ENCODE measurements at regions not wholly inside any gene's neighbourhood (a gene's known extent, or its start where the extent isn't known, plus 50 kb on each side); places are given as distances from the start of the nearest gene placed in this dataset.
"Not testable (repeated sequence)": the region's sequence is repeated elsewhere in the genome, so short reads cannot be mapped to it uniquely, and the experiment has no call there.

DNA sequence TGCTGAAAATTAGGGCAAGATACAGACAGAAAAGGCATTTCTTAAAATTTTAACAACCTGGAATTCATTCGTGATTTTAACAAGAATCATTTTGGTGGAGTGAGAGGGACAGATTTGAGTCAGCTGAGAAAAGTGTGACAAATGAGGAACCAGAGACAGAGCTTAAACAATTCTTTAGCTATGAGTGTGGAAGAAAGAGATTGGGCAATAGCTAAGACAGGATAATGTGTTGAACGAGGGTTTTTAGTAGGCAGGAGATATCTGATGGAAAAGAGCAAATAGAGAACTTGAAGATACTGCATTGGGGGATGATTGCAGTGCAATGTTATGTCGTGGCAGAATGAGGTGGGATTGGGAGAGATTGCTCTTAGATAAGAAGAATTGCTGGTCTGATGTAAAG, 164.2 kb upstream of the SPRY1 start:
- no peak for DNase-seq

DNA sequence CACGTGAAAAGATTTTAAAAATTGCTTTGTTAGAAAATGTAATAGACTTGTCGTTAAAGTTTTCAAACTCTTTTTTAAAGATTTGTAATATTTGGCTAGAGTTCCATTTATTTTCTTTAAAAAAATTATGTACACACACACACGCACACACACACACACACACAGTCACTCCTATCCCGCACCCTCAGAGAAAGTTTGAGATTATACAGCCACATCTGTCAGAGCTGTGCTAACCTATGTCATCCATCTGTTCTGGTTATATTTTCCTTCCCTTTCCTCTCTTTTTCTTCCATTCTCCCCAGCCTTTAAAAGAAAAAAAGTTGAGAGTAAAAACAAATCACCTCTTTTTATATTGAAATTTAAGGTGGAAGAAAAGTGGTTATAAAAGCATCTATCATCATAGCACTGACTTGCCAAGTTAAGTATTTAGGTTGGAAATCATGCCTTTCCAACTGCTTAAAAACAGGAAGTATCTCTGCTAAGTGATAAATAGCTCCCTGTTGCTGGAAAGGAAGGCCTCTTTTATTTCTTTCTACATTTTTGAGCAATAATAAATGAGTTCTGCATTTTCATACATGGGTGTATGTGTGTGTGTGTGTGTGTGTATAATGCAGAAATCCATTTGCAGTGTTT, 163.3 kb upstream of the SPRY1 start:
- no peak for DNase-seq

DNA sequence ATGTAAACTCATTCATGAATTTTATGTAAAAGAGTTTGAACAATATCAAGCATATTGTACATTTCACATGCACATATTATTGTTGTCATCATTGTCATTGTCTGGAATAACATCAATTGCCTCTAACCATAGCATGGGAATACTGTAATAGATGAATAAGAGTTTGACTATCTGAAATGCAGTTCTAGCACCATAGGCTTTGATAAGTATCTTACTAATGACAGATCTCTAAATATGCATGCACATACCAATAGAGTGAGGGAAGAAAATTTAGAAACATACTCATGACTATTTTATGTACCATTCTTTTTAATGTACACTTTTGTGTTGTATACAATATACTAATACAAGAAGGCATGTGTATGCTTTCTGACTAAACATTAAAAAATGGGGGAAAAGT, 161.6 kb upstream of the SPRY1 start:
- no peak for DNase-seq

DNA sequence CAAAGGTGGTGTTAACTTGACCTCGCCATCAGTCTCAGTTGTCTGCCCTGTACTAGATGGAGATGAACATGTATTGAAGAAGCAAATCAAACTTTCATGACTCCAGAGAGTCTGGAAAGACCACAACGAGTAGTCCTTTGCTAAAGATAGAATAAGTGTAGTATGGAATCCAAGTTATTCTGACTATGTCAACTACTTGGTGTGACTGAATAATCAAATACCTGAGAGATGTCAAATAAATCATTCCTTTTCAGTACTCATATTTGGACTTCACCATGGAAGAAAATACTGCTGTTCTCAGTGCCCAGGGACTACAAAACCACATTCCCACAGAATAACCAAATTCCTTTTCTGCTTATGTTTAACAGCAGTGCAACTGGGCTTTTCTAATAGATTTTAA, 161.2 kb upstream of the SPRY1 start:
- DNase-seq = no peak

DNA sequence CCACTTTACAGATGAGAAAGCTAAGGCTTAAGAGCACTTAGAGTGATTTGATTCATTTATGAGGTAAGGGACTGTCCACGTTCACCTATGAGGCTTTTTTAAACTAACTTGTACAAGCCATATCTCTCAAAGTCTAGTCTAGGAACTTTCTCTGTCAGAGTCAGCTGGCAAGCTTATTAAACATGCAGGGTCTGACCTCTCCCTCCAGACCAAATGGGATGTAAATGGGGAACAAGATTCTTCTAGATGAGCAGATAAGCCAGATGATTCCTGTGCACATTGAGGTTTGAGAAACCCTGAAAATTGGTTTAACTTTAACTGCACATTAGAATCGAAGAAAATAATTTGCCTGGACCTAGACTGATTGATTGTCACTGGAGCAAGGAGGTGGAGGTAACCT, 160.0 kb upstream of the SPRY1 start:
- no peak for DNase-seq

DNA sequence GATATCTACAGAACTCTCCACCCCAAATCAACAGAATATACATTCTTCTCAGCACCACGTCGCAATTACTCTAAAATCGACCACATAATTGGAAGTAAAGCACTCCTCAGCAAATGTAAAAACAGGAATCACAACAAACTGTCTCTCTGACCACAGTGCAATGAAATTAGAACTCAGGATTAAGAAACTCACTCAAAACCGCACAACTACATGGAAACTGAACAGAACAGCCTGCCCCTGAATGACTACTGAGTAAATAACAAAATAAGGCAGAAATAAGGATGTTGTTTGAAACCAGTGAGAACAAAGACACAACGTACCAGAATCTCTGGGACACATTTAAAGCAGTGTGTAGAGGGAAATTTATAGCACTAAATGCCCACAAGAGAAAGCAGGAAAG, 156.3 kb upstream of the SPRY1 start:
- not testable (repeated sequence) for DNase-seq

DNA sequence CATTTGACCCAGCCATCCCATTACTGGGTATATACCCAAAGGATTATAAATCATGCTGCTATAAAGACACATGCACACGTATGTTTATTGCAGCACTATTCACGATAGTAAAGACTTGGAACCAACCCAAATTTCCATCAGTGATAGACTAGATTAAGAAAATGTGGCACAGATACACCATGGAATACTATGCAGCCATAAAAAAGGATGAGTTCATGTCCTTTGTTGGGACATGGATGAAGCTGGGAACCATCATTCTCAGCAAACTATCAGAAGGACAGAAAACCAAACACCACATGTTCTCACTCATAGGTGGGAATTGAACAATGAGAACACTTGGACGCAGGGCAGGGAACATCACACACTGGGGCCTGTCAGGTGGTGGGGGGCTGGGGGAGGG, 153.4 kb upstream of the SPRY1 start:
- not testable (repeated sequence) for DNase-seq

DNA sequence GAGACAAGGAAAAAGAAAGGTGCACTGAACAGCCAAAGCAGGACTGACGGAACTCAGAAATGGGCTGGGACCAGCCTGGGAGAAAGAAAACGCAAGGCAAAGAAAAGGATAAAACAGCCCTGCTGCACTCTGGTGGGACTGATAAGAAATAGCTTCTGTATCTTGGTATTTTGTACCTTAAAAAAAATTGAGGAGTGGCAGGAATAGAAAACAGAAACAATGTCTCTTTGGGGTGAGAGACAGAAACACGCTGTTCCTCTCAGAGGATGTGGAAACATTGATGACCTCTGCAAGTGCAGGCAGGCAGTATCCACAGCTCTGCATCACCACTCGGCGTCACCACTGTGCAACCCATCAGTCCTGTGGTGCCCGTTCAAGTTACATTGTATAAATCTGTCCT, 152.5 kb upstream of the SPRY1 start:
- DNase-seq = peak; percentile 8

DNA sequence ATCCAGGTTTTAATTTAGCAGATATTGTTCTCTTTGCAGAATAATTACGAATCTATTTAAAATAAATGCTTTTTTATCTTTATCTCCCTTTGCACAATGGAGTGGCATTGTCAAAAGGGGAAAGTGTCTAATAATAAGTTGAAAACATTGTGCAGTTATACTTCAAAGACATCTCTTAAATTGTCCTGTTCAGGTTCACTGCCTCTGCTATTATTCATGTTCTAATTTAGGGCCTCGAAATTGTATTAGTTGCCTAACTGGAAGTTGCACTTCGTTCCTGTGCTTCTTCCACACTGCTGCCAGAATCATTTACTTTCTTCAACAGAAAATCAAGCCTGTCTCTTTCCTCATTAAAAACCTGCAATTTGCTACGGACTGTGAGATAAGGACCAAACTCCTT, 150.5 kb upstream of the SPRY1 start:
- DNase-seq = no peak

DNA sequence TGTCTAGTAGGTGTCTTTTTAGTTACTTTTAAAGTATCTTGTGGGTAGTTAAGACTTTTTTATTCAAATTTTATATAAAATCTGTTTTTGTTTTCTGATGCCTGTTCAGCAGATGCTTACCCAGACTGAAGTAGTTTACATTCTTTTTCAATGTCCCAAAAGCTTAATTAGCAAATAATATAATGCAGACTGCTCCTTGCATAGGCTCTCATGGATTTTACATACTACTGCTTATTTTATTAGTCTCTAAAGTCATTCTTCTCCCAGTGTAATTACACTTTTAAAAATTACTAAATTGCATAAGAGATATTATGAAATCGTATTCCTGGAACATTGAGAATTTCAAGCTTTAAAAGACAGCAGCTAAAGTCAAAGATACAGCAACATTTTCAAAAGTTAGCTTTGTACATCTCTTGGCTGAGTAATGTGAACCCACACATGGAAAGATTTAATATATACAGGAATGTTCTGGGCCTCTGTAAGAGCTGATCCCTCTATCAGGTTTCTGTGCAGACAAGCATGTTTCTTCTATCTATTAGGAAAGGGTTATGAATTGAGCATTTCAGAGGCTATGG, 148.4 kb upstream of the SPRY1 start:
- no peak for DNase-seq

DNA sequence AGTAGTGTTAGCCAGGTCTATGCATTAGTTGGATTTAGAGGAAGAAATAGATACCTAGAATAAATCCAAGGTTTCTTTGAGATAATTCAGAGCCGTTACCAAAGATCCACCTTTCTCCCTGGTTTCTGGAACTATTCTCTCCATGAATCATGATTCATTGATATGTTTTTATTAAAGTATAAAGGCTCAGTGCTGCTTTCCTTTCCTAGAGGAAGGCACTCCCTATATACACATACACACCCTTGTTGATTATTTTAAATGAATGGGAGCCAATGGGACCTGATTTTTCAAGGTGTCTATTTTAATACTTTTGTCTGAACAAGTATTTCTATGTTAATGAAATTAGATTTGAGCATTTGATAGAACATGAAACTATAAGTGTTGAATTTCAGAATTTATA, 146.8 kb upstream of the SPRY1 start:
- no peak for DNase-seq

DNA sequence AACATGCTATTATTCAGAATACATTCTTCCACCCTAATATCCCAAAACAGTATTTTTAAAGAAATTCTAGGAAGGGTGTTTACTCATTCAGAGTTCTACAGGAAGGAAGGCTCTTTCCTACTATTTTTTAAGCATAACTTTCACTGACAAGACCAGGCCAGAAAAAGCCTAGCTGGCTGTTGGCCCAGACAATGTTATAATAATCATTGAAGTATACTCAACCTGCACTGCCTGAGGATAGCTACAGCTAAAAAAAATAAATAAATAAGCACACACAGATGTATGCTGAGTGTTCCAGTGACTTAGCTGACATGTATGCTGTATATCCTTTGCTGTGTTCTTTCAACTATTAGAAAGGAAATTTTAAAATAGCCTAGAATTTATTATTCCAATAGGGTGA, 145.8 kb upstream of the SPRY1 start:
- DNase-seq = no peak

DNA sequence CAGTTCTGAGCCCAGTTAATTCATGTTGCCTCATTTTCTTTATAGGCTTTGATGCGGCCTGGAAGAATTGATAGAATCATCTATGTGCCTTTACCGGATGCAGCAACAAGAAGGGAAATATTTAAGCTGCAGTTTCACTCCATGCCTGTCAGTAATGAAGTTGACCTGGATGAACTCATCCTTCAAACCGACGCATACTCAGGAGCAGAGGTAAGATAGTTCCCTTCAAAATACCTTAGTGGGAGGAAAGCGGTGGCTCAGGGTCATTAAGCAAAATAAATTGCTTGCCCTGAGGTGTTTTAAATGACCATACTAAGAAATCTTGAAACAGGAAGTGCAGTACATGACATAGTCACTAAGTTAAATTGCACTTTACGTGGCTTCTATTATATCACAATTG, 140.6 kb upstream of the SPRY1 start:
- no peak for DNase-seq

DNA sequence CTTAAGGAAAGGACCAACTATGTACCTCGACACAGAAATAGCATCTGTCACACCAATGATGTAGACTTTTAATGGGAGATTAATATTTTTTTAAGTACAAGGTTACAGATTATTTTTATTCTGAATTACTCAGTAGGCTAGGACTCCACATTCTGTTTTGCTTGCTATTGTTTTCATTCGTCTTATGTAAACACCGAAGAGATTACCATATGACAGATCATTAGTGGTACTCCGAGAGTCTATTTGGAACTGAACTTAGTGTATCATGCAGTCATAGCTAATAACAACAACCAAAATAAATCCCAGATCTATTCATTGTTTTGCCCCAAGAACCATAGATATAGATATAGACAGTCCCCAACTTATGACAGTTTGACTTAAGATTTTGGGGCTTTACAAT, 139.7 kb upstream of the SPRY1 start:
- DNase-seq = no peak

DNA sequence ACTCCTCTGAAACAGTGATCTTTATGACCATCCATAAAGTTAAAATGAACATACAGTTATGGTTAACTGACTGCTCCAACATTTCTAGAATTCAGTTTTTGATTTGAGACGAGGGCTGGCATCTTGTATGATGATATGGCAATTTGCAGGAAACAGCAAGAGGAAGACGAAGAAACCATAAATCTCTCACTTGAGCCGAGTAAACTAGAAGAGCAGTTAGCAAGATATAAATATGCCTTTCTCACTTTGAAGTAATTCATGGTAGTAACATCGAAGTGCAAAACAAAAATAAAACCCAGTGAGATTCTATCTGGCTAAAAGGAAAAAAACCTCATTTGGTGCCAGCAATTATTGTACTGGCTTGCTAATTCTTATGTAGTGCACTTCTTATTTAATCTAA, 139.0 kb upstream of the SPRY1 start:
- DNase-seq = no peak

DNA sequence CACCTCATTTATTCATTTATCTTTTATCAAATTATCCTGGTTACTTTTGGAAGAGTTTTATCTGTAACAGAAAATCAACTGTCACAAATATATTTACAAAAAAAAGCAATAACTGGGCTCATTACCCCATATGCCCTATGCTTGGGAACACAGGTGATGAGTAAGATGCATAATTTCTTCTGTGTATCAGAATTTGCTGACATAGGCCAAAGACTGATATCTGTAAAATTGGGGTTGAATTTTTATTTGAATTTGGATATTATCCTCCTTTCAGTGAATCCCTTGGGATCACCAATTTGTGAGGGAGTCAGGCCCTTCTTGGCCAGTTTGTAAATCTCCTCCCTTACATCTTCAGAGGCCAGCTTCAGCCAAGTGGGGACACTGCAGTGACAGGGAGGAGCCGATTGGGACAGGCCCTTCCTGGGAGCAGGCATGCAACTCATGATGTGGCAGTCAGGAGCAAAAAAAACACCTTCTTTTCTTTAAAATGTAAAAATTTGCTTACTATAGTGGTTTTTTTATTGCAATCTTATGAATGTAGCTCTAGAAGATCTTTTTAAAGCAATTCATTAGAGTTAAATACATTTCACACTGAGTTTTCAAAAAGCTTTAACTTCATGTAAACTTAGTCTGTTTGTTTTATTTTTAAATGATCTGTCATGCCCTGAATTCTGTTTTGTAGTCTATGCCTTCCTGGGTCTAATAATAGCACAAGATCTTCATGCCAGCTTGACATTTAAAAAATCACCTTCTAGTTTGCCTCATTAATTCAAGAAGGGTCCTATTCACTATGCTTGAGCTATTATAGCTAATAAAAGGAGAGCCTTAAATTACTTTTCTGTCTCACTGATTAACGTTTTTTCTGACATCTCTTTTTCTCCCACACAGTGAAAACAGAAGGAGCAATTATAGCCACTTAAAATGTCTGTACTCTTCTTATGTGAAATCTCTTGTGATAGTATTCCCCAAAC, 136.6 kb upstream of the SPRY1 start:
- no peak for DNase-seq

DNA sequence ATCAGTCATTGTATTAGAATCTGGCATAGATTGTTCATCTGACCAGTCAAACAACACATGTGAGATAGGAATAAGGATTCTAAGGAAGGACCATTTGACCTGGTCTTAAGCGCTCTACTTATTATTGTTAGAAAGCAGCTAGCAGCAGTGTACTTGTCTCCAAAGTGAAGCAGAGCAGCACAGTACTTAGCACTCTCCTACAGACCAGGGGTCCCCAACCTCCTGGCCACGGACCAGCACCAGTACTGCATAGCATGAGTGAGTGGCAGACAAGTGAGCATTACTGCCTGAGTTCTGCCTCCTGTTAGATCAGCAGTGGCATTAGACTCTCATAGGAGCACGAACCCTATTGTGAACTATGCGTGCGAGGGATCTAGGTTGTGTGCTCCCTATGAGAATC, 135.9 kb upstream of the SPRY1 start:
- DNase-seq = no peak

DNA sequence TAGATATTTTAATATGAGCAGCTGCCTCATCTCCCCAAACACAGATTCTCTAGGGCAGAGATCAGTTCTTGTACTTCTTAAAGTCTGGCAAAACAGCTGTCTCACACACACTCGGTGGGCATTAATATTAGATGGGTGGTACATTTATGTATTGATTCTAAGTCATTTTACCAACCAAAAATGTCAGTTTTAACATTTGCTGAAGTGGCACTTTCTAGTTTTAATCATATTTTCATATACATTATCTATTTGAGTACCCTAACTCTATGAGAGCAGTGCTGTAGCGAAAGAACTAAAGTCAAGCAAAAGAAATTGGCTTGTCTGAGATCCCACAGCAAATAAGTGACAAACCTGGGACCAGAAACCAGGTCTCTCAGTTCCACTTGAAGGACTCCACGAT, 134.5 kb upstream of the SPRY1 start:
- DNase-seq = no peak

DNA sequence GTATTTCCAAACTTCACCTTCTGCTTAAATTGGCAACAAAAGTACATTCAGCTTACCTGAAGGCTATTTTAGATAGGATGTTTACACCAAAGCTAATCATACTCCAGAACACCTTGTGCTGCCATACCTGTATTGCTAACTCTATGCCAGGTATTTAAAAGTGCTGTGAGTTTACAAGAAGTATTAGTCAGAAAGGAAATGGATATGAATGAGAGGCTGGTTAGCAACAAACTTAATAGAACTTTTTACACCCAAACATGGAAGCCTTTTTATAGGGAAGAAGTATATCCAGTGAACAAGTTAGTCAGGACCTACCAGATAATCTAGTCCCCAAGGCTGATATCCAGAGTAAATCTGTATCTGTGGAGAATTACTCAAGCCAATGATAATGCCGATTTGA, 131.2 kb upstream of the SPRY1 start:
- DNase-seq = no peak

DNA sequence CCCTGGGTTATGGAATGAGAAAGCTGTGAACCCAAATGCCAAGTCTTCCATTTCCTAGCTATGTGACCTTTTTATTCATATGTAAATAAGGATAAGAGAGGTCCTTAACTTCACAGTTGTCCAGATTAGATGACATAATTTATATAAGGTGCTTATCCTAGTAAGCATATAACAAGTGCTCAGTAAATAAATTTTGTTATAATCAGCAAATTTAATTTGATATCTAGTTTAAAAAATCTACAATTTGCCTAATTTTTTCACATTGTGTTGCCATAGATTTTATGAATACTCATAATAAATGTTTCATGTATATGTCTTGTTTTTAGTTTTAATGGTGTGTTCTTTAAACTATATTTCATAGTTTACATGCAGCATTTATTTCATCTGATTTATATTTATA, 130.4 kb upstream of the SPRY1 start:
- DNase-seq = no peak

DNA sequence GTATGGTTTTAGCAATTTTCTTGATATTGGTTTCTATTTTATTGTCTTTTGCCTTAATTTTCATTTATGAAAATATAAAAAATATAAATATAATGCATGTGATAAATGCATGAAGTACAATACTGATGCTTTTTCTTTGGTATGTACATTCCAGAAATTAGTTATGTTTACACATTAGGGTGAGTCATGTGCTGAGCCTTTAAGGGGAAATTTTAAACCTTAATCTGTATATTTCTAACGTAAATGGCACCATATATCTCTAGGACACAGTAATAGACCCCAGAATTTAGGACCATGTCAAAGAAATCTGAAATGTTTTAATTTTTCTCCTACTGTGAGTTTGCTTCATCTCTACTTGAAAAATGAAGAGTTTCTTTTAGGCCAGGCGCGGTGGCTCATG, 117.8 kb upstream of the SPRY1 start:
- DNase-seq = no peak

DNA sequence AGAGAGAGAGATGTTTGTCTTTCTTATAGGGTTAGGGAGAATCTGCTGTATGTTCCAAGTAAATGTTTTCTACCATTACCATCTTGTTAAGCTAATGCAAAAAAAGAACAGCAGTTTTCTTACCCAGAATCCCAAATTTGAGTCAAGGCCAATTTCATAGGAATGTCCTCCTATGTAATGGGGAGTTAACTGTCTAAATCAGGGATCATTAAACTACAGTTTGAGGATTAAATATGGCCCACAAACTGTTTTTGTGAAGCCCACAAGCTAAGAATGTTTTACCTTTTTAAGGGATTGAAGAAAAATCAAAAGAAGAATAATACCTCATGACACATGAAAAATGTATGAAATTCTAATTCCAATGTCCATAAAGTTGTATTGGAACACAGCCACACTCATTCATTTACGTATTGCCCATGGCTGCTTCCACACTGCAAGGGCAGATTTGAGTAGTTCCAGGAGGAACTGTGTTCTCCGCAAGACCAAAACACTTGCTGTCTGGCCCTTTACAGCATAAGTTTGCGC, 113.2 kb upstream of the SPRY1 start:
- no peak for DNase-seq

DNA sequence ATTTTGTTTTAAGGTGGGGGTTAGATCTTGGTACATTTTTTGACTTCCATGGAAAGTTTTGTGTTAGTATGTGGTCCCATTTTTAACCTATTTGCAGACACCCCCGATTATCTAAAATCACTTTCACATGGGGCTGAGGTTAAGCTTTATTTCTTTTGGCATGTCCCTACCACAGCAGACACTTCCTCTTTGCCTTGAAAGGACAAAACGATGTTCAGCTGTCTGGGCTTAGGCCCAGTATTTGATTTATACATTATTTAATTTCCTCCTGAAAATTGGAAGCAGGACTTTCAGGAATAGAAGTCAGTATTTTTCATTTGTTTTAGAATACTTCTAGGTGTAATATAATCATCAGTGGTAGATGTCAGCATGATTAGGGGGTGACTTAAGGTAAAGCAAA, 112.4 kb upstream of the SPRY1 start:
- DNase-seq = no peak

DNA sequence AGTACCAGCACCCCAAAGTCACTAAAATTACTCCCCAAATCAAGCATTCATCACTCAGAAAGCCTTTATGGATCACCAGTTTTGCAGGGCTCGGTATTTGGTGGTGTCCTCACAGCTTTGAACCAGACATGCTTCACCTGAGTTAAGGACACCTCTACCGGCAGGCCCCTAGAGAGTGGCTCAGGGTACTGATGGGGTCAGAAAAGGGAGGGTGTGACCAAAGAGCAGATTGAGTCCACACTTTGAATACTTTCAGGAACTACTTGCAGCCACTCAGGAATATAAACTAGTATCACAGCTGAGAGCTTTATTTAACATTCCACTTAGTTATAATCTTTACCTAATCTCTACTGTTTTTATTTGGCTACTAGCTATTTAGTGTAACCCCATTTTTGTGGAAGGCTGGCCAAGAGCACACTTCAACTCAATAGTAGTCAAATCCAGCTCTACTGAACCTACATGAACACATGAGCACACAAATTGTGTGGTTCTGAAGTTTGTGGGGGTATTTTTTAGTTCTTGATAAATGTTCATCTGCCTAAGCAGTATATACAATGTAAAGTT, 109.6 kb upstream of the SPRY1 start:
- DNase-seq = no peak

All from CD4-positive, alpha-beta T cell treated with Interferon gamma for 1 hour (primary cell).